ENCODE measurements at regions not wholly inside any gene's neighbourhood (a gene's known extent, or its start where the extent isn't known, plus 50 kb on each side); places are given as distances from the start of the nearest gene placed in this dataset.

DNA sequence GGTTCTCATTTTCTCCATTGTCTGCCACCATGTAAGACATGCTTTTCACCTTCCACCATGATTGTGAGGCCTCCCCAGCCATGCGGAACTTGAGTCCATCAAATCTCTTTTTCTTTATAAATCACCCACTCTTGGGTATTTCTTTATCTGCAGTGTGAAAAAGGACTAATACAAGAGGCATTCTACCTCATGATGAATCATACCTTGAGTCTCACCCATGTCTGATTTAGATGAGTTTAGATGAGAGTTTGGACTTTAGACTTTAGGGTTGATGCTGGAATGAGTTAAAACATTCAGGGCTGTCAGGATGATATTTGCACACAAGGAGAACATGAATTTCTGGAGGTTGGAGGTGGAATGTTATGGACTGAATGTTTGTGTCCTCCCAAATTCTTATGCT is 545.6 kb downstream of the C6orf118 start:
- no peak for TF ChIP-seq CSDC2 (CRISPR knock-in tag; IDR thresholded peaks at IDR 0.05)
- no peak for TF ChIP-seq ZFP30 (CRISPR knock-in tag; IDR thresholded peaks at IDR 0.05)
- TF ChIP-seq, protein P1, sequence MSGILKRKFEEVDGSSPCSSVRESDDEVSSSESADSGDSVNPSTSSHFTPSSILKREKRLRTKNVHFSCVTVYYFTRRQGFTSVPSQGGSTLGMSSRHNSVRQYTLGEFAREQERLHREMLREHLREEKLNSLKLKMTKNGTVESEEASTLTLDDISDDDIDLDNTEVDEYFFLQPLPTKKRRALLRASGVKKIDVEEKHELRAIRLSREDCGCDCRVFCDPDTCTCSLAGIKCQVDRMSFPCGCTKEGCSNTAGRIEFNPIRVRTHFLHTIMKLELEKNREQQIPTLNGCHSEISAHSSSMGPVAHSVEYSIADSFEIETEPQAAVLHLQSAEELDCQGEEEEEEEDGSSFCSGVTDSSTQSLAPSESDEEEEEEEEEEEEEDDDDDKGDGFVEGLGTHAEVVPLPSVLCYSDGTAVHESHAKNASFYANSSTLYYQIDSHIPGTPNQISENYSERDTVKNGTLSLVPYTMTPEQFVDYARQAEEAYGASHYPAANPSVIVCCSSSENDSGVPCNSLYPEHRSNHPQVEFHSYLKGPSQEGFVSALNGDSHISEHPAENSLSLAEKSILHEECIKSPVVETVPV (CRISPR knock-in tag; IDR thresholded peaks at IDR 0.05) = no peak
- TF ChIP-seq, protein P2, sequence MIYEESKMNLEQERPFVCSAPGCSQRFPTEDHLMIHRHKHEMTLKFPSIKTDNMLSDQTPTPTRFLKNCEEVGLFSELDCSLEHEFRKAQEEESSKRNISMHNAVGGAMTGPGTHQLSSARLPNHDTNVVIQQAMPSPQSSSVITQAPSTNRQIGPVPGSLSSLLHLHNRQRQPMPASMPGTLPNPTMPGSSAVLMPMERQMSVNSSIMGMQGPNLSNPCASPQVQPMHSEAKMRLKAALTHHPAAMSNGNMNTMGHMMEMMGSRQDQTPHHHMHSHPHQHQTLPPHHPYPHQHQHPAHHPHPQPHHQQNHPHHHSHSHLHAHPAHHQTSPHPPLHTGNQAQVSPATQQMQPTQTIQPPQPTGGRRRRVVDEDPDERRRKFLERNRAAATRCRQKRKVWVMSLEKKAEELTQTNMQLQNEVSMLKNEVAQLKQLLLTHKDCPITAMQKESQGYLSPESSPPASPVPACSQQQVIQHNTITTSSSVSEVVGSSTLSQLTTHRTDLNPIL (CRISPR knock-in tag; IDR thresholded peaks at IDR 0.05; ENCODE audit: low read depth) = no peak
- no peak for TF ChIP-seq ZNF8 (CRISPR knock-in tag; IDR thresholded peaks at IDR 0.05)
- TF ChIP-seq GLIS3 (CRISPR knock-in tag; IDR thresholded peaks at IDR 0.05) = no peak
- TF ChIP-seq RARB (CRISPR knock-in tag; IDR thresholded peaks at IDR 0.05) = no peak
- TF ChIP-seq, protein P3, sequence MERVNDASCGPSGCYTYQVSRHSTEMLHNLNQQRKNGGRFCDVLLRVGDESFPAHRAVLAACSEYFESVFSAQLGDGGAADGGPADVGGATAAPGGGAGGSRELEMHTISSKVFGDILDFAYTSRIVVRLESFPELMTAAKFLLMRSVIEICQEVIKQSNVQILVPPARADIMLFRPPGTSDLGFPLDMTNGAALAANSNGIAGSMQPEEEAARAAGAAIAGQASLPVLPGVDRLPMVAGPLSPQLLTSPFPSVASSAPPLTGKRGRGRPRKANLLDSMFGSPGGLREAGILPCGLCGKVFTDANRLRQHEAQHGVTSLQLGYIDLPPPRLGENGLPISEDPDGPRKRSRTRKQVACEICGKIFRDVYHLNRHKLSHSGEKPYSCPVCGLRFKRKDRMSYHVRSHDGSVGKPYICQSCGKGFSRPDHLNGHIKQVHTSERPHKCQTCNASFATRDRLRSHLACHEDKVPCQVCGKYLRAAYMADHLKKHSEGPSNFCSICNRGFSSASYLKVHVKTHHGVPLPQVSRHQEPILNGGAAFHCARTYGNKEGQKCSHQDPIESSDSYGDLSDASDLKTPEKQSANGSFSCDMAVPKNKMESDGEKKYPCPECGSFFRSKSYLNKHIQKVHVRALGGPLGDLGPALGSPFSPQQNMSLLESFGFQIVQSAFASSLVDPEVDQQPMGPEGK (CRISPR knock-in tag; IDR thresholded peaks at IDR 0.05; ENCODE audit: borderline replicate concordance) = no peak
- no peak for ATAC-seq

DNA sequence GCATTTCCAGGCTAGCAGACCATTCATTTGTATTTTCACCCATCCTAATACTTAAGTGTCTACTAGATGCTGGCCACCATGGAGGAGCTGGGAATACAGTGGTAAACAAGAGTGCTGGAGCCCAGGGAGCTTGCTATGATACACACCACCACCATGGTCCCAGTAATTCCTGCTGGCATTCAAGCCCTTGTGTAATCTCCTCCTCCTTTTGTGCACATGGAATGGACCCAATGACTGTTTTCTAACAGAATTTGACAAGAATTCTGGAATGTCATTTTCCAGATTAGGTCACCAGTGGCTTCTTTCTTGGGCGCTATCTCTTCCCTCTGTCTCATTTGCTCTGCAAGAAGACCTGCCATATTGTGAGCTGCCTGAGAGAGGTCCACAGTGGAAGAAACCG is 552.0 kb downstream of the C6orf118 start:
- TF ChIP-seq, protein P4, sequence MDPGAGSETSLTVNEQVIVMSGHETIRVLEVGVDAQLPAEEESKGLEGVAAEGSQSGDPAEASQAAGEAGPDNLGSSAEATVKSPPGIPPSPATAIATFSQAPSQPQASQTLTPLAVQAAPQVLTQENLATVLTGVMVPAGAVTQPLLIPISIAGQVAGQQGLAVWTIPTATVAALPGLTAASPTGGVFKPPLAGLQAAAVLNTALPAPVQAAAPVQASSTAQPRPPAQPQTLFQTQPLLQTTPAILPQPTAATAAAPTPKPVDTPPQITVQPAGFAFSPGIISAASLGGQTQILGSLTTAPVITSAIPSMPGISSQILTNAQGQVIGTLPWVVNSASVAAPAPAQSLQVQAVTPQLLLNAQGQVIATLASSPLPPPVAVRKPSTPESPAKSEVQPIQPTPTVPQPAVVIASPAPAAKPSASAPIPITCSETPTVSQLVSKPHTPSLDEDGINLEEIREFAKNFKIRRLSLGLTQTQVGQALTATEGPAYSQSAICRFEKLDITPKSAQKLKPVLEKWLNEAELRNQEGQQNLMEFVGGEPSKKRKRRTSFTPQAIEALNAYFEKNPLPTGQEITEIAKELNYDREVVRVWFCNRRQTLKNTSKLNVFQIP (CRISPR knock-in tag; IDR thresholded peaks at IDR 0.05; ENCODE audit: borderline replicate concordance, low read depth) = no peak
- TF ChIP-seq, protein P3 (CRISPR knock-in tag; IDR thresholded peaks at IDR 0.05; ENCODE audit: borderline replicate concordance) = no peak
- no peak for TF ChIP-seq ZNF70 (CRISPR knock-in tag; IDR thresholded peaks at IDR 0.05)
- TF ChIP-seq CSDC2 (CRISPR knock-in tag; IDR thresholded peaks at IDR 0.05) = no peak
- no peak for TF ChIP-seq ISL1 (CRISPR knock-in tag; IDR thresholded peaks at IDR 0.05)
- TF ChIP-seq, protein P2 (CRISPR knock-in tag; IDR thresholded peaks at IDR 0.05; ENCODE audit: low read depth) = no peak
- TF ChIP-seq ESRRG (CRISPR knock-in tag; IDR thresholded peaks at IDR 0.05) = no peak
- TF ChIP-seq ZFP3 (CRISPR knock-in tag; IDR thresholded peaks at IDR 0.05) = no peak
- TF ChIP-seq RARB (CRISPR knock-in tag; IDR thresholded peaks at IDR 0.05) = no peak
- TF ChIP-seq BACH2 (CRISPR knock-in tag; IDR thresholded peaks at IDR 0.05; ENCODE audit: borderline replicate concordance) = no peak

DNA sequence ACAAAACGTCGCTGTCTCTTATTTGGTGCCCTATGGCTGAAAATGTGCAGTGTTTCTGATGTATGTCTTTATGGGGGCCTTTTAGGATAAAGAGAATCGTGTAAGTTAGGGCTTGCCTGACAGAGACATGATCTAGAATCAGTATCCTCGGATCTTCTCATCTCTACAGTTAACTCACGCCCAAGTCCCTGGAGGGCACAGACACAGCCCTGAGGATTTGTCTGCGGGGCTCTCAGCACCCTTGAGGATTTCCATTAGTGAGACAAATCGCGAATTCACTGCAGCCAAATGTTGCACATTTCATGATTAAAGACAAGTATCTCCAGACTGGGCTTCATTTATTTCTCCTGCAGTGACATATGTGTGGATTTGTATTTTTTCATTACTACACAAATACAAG is 552.7 kb downstream of the C6orf118 start:
- no peak for ATAC-seq
- TF ChIP-seq ZNF8 (CRISPR knock-in tag; IDR thresholded peaks at IDR 0.05) = no peak
- TF ChIP-seq, protein P4 (CRISPR knock-in tag; IDR thresholded peaks at IDR 0.05; ENCODE audit: borderline replicate concordance, low read depth) = no peak
- no peak for TF ChIP-seq TCF4 (CRISPR knock-in tag; IDR thresholded peaks at IDR 0.05; ENCODE audit: borderline replicate concordance)
- no peak for TF ChIP-seq RARB (CRISPR knock-in tag; IDR thresholded peaks at IDR 0.05)
- TF ChIP-seq BACH2 (CRISPR knock-in tag; IDR thresholded peaks at IDR 0.05; ENCODE audit: borderline replicate concordance) = no peak
- TF ChIP-seq, protein P3 (CRISPR knock-in tag; IDR thresholded peaks at IDR 0.05; ENCODE audit: borderline replicate concordance) = no peak
- no peak for TF ChIP-seq CSDC2 (CRISPR knock-in tag; IDR thresholded peaks at IDR 0.05)
- no peak for TF ChIP-seq ESRRG (CRISPR knock-in tag; IDR thresholded peaks at IDR 0.05)
- TF ChIP-seq, protein P2 (CRISPR knock-in tag; IDR thresholded peaks at IDR 0.05; ENCODE audit: low read depth) = no peak

More for the DNA sequence above, 552.0 kb downstream of the C6orf118 start:
- no peak for ATAC-seq

All from SK-N-SH treated with all-trans-retinoic acid at 6 μM for 48 hours (cell line).